AG04449 (cell line): ENCODE measurements at regions not wholly inside any gene's neighbourhood (a gene's known extent, or its start where the extent isn't known, plus 50 kb on each side); places are given as distances from the start of the nearest gene placed in this dataset.
A peak's percentile ranks its signal among the peaks of the same experiment; 100 is the strongest.

Experiments
- CTCF ChIA-PET: fragments of 350-600 bp; formaldehyde crosslinking; extraction: SDS; loops from one replicate; lab custom pipeline; 2021; ENCODE audit warnings: antibody characterized with exemption; lab: Yijun Ruan, JAX
- POLR2A ChIA-PET: fragments of 400-600, 350-600 bp; formaldehyde crosslinking; extraction: SDS; loops from one replicate; lab custom pipeline; 2020; ENCODE audit warnings: antibody characterized with exemption, inconsistent platforms; lab: Yijun Ruan, JAX
- DNase-seq: peaks from one replicate; pipeline ENCODE4 v3.0.0-alpha.2; 2010; ENCODE audit warnings: low read depth, low spot score
- H3K4me3 ChIP-seq: 2 replicates; pipeline ENCODE4 v1.5.1; 2011; ENCODE audit warnings: low read depth, mild to moderate bottlenecking, control low read depth, low read length
- TF ChIP-seq, protein P1 (sequence below): IDR thresholded peaks from one replicate; pipeline ENCODE4 v1.5.1; 2011; ENCODE audit warnings: mild to moderate bottlenecking, moderate library complexity, low read length, control low read depth, inconsistent platforms; ENCODE audit not compliant: insufficient read depth; ENCODE audit errors: missing control alignments

DNA sequence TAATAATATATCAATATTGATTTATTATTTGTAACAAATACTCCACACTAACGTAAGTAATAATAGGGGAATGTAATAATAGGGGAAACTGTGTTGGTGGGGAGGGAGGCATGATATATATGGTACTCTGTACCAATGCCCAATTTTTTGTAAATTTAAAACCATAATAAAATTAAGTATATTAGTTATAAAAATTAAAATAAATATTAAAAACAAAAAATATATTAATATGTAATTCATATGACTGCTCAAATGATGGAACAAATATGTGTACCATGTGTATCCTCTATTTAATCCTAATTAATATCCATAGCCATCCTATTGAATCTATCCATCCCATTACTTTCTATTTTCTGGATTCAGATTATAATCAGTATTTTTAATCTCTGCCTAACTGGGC lies 578.0 kb downstream of the KCNA4 start:
- no peak overlapping the region for H3K4me3 ChIP-seq
- POLR2A ChIA-PET: no interaction called here
- CTCF ChIA-PET: no interaction called here
- DNase-seq: no peak
- TF ChIP-seq, protein P1, sequence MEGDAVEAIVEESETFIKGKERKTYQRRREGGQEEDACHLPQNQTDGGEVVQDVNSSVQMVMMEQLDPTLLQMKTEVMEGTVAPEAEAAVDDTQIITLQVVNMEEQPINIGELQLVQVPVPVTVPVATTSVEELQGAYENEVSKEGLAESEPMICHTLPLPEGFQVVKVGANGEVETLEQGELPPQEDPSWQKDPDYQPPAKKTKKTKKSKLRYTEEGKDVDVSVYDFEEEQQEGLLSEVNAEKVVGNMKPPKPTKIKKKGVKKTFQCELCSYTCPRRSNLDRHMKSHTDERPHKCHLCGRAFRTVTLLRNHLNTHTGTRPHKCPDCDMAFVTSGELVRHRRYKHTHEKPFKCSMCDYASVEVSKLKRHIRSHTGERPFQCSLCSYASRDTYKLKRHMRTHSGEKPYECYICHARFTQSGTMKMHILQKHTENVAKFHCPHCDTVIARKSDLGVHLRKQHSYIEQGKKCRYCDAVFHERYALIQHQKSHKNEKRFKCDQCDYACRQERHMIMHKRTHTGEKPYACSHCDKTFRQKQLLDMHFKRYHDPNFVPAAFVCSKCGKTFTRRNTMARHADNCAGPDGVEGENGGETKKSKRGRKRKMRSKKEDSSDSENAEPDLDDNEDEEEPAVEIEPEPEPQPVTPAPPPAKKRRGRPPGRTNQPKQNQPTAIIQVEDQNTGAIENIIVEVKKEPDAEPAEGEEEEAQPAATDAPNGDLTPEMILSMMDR: no peak

DNA sequence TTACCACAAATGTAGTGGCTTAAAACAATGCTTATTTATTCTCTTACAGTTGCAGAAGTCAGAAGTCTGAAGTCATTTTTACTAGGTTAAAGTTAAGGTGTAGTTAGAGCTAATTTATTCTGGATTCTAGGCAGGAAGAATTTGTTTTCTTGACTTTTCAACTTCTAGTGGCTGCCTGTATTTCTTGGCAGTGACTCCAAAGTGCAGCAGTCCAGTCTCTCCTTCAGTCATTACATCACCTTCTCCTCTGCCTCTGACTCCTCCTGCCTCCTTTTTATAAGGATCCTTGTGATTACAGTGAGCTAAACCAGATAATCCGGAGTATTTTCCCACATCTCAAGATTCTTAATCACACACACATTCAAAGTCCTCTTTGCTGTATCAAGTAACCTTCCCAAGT lies 581.4 kb downstream of the KCNA4 start:
- no peak for DNase-seq
- H3K4me3 ChIP-seq: no peak overlapping the region
- CTCF ChIA-PET: interaction anchor here (1.4 to 1.6 kb wide), 3 partner anchors 13 to 707 kb away, joined by 4 to 6 read pairs (median 4); no protein-coding TSS in a partner anchor
- POLR2A ChIA-PET: no interaction called here
- TF ChIP-seq, protein P1: no peak

DNA sequence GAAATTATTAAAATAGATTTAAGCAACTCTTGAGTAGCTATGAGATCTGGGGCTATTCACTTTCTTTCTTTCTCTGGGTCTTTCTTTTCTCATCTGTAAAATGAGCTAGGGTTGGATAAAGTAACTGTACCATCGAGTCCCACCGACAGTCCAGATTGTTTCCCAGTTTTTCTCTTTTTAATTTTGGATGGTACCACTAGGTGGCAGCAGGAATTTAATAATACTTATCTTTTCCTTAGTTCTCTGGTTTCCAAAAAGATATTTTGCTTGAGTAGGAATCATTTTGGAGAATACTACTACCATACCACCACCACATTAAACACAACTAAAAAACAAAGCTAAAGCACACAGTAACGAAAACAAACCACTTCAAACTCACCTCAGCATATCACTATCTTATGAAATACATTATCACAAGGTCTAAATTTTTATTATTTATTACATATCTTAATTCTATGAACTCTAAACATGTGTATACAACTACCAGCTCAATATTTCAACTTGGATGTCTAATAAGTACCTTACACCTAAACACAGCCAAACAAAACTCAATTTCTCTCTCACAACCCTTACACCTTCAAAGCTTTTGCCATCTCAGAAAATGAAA lies 584.0 kb downstream of the KCNA4 start:
- no peak overlapping the region for H3K4me3 ChIP-seq
- no peak for DNase-seq
- ChIA-PET POLR2A (no interaction called here), CTCF (interaction anchor here (0.6 to 3.7 kb wide), 26 partner anchors 10 to 1429 kb away, joined by 3 to 41 read pairs (median 4); no protein-coding TSS in a partner anchor)
- TF ChIP-seq, protein P1: peak; percentile 23

DNA sequence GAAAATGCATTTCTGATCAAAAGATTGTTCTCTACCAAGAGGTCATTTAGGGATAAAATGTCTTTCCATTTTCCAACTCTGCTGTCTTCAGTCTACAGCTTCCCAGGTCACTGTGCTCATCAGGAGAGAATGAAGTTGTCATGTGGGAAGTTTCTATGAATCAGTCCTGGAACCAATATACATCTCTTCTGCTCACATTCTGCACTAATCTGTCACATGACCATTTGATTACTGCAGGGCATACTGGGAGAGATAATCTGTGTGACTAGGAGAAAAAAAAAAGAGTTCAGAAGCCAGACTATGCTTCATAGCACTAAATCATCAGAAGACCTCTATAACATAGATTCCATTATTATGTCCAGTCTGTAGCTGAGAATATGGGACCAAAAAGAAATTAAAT lies 611.5 kb downstream of the KCNA4 start:
- no peak overlapping the region for H3K4me3 ChIP-seq
- POLR2A ChIA-PET: no interaction called here
- DNase-seq: no peak
- TF ChIP-seq, protein P1: no peak
- CTCF ChIA-PET: no interaction called here

DNA sequence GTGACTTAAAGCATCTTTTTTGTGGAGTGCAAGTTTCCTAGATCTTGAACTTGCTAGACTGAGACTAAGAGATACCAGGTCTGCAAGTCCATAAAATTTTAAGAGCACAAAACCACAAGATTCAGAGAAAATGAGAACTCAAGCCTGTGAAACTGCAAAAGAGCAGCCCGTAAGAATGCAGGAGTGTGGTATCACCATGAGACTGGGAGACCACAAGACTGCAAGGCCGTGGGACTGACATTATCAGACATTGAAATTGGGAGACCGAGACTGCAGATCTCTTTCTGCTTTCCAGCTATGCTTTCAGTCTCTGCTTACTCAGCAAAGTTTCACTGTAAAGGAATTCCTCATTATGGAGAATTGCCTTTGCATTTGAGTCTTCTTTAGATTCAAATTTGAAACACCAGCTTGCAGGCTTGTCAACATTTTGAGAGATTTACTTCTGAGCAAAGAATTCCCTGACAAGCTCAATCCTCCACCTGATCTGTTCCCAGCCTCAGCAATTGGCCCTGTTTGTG lies 621.2 kb downstream of the KCNA4 start:
- H3K4me3 ChIP-seq: no peak overlapping the region
- CTCF ChIA-PET: interaction anchor here (0.8 kb wide), 1 partner anchor 37 kb away, joined by 4 read pairs; no protein-coding TSS in a partner anchor
- TF ChIP-seq, protein P1: no peak
- no peak for DNase-seq
- POLR2A ChIA-PET: no interaction called here

DNA sequence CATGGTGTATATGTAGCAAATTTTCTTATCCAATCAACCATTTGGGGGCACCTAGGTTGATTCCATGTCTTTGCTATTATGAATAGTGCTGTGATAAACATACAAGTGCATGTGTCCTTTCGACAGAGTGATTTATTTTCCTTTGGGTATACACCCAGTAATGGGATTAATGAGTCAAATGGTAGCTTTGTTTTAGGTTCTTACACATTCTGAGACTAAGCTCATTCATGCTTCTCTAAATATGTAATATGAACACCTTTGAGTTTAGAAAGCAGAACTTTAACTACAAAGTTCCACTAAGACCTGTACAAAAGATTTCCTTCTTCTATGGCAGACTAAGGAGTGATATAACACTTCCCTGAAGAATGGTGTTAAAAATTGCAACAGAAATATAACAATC lies 627.0 kb downstream of the KCNA4 start:
- TF ChIP-seq, protein P1: no peak
- CTCF ChIA-PET: no interaction called here

More for the DNA sequence above, 627.0 kb downstream of the KCNA4 start:
- no peak for DNase-seq
- POLR2A ChIA-PET: no interaction called here
- H3K4me3 ChIP-seq: no peak overlapping the region
